Liver (tissue), 8 donors: ENCODE measurements at regions not wholly inside any gene's neighbourhood (a gene's known extent, or its start where the extent isn't known, plus 50 kb on each side); places are given as distances from the start of the nearest gene placed in this dataset.

Source experiments
- DNase-seq: peaks from one replicate; pipeline ENCODE4 v3.0.0-alpha.2; 2017; ENCODE audit warnings: low spot score
- H3K27ac ChIP-seq, 2 donors: one replicate each; pipeline ENCODE4 v1.7.0; 2013; ENCODE audit warnings: inconsistent platforms in 2 of 2, low read length in 2 of 2, control low read depth in 1 of 2, low read depth in 1 of 2, mild to moderate bottlenecking in 1 of 2
- H3K27me3 ChIP-seq, 4 donors: one replicate each; pipeline versions ENCODE4 v1.6.1 to v1.7.0; 2013; ENCODE audit warnings: low read length in 3 of 4, inconsistent platforms in 1 of 4, mild to moderate bottlenecking in 1 of 4, moderate library complexity in 1 of 4; ENCODE audit not compliant: control insufficient read depth in 4 of 4, insufficient read depth in 4 of 4
- H3K36me3 ChIP-seq, 4 donors: one replicate each; pipeline versions ENCODE4 v1.6.1 to v1.7.0; 2013; ENCODE audit warnings: low read length in 3 of 4, mild to moderate bottlenecking in 3 of 4, low read depth in 1 of 4, moderate library complexity in 1 of 4; ENCODE audit not compliant: control insufficient read depth in 4 of 4, insufficient read depth in 3 of 4
- H3K4me1 ChIP-seq, 4 donors: one replicate each; pipeline versions ENCODE4 v1.6.1 to v1.7.0; 2013; ENCODE audit warnings: low read length in 3 of 4, mild to moderate bottlenecking in 3 of 4, moderate library complexity in 1 of 4; ENCODE audit not compliant: control insufficient read depth in 4 of 4, insufficient read depth in 4 of 4
- H3K4me3 ChIP-seq, 3 donors: one replicate each; pipeline versions ENCODE4 v1.6.1 to v1.7.0; 2013; ENCODE audit warnings: low read length in 3 of 3, control low read depth in 1 of 3, low read depth in 1 of 3, mild to moderate bottlenecking in 1 of 3
- H3K9ac ChIP-seq, 2 donors: one replicate each; pipeline ENCODE4 v1.7.0; 2013; ENCODE audit warnings: low read length in 2 of 2, mild to moderate bottlenecking in 2 of 2, moderate library complexity in 2 of 2, control low read depth in 1 of 2, low read depth in 1 of 2
- H3K9me3 ChIP-seq, 4 donors: one replicate each; pipeline versions ENCODE4 v1.6.1 to v1.7.0; 2013; ENCODE audit warnings: low read length in 3 of 4; ENCODE audit not compliant: control insufficient read depth in 4 of 4
- EGR1 ChIP-seq, 2 donors: IDR thresholded peaks; 2 replicates each; pipeline ENCODE4 v1.6.1; 2016 to 2018; ENCODE audit warnings: antibody characterized with exemption in 2 of 2, low read depth in 2 of 2
- FOXA1 ChIP-seq: IDR thresholded peaks from 2 replicates; pipeline ENCODE4 v1.6.1; 2016; ENCODE audit warnings: antibody characterized with exemption
- FOXA2 ChIP-seq: IDR thresholded peaks from 2 replicates; pipeline ENCODE4 v1.6.1; 2016; ENCODE audit warnings: antibody characterized with exemption
- GABPA ChIP-seq, 2 donors: IDR thresholded peaks in 1 of 2; conservative IDR thresholded peaks in 1 of 2; 2 replicates each; pipeline ENCODE4 v1.6.1; 2016; ENCODE audit warnings: antibody characterized with exemption in 2 of 2, mild to moderate bottlenecking in 1 of 2, moderate library complexity in 1 of 2
- HNF4A ChIP-seq, 2 donors: conservative IDR thresholded peaks; 2 replicates each; pipeline ENCODE4 v1.6.1; 2016; ENCODE audit warnings: antibody characterized with exemption in 2 of 2, mild to moderate bottlenecking in 2 of 2
- HNF4G ChIP-seq: IDR thresholded peaks from 2 replicates; pipeline ENCODE4 v1.6.1; 2016; ENCODE audit warnings: antibody characterized with exemption
- JUND ChIP-seq, 2 donors: IDR thresholded peaks; 2 replicates each; pipeline ENCODE4 v1.6.1; 2016; ENCODE audit warnings: antibody characterized with exemption in 2 of 2
- MAX ChIP-seq: IDR thresholded peaks from 2 replicates; pipeline ENCODE4 v1.6.1; 2016; ENCODE audit warnings: antibody characterized with exemption
- NR2F2 ChIP-seq: IDR thresholded peaks from 2 replicates; pipeline ENCODE4 v1.6.1; 2016; ENCODE audit warnings: antibody characterized with exemption
- RAD21 ChIP-seq, 2 donors: IDR thresholded peaks; 2 replicates each; pipeline ENCODE4 v1.6.1; 2016; ENCODE audit warnings: antibody characterized with exemption in 2 of 2, mild to moderate bottlenecking in 2 of 2
- RXRA ChIP-seq, 2 donors: IDR thresholded peaks; 2 replicates each; pipeline ENCODE4 v1.6.1; 2017 to 2018; ENCODE audit warnings: antibody characterized with exemption in 2 of 2, mild to moderate bottlenecking in 1 of 2
- SP1 ChIP-seq: IDR thresholded peaks from 2 replicates; pipeline ENCODE4 v1.6.1; 2018; ENCODE audit warnings: antibody characterized with exemption, mild to moderate bottlenecking
- TAF1 ChIP-seq: conservative IDR thresholded peaks from 2 replicates; pipeline ENCODE4 v1.6.1; 2016; ENCODE audit warnings: antibody characterized with exemption, mild to moderate bottlenecking
- YY1 ChIP-seq: IDR thresholded peaks from 2 replicates; pipeline ENCODE4 v1.6.1; 2016; ENCODE audit warnings: antibody characterized with exemption, mild to moderate bottlenecking
- WGBS: extraction: QIAGEN DNeasy Blood & Tissue Kit; methylation state at CpG from one replicate; pipeline ENCODE4 v1.1.7; 2013; 5-methylcytosine and 5-hydroxymethylcytosine counted together
- TF ChIP-seq, protein P1 (sequence below): IDR thresholded peaks from 2 replicates; pipeline ENCODE4 v1.6.1; 2016; ENCODE audit warnings: antibody characterized with exemption
- TF ChIP-seq, protein P2 (sequence below): fragments of 150-350 bp; IDR thresholded peaks from 2 replicates; pipeline ENCODE4 v1.5.1; 2017; ENCODE audit warnings: improper control_type of control experiment, low read depth, low read length; ENCODE audit not compliant: missing input control
- donor health status: healthy.
- donor health status: healthy.
- donor health status: healthy.
- donor health status: healthy.
- donor health status: healthy.

DNA sequence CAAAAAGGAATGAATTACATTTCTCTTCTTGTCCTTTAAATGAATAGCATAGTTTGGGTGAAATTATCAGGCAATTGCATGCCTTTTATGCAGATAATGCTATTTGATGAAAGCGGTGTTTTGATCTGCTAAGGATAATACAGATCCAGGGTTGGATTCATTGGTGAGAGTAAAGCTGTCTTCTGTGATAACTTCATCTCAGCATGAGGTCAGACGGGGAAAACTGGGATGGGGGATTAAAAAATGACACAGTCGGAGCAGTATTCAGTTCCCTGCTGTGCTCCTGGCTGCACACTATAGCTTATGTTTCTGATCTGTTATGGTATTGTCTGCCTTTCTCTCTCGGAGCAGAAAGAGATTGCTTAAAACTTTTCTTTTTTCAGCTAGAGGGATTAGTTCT is 105.9 kb upstream of the TENM3 start:
- DNase-seq: no peak
- Histone ChIP-seq H3K27ac (no peak overlapping the region), H3K9me3 (no peaks in the 10 kb centered on the region), H3K9ac (no peak overlapping the region), H3K4me3 (no peak overlapping the region), H3K27me3 (peaks cover 2 to 10% (median 6%) of the 10 kb centered on the region in 4 donors), H3K36me3 (no peaks in the 10 kb centered on the region), H3K4me1 (peaks cover 2 to 4% (median 3%) of the 10 kb centered on the region in 4 donors)
- 52% methylated on average over 4 of the region's 4 CpGs for WGBS
- TF ChIP-seq FOXA2: no peak
- TF ChIP-seq TAF1: no peak
- no peak for TF ChIP-seq NR2F2
- TF ChIP-seq, protein P1, sequence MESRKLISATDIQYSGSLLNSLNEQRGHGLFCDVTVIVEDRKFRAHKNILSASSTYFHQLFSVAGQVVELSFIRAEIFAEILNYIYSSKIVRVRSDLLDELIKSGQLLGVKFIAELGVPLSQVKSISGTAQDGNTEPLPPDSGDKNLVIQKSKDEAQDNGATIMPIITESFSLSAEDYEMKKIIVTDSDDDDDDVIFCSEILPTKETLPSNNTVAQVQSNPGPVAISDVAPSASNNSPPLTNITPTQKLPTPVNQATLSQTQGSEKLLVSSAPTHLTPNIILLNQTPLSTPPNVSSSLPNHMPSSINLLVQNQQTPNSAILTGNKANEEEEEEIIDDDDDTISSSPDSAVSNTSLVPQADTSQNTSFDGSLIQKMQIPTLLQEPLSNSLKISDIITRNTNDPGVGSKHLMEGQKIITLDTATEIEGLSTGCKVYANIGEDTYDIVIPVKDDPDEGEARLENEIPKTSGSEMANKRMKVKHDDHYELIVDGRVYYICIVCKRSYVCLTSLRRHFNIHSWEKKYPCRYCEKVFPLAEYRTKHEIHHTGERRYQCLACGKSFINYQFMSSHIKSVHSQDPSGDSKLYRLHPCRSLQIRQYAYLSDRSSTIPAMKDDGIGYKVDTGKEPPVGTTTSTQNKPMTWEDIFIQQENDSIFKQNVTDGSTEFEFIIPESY: no peak
- TF ChIP-seq, protein P2, sequence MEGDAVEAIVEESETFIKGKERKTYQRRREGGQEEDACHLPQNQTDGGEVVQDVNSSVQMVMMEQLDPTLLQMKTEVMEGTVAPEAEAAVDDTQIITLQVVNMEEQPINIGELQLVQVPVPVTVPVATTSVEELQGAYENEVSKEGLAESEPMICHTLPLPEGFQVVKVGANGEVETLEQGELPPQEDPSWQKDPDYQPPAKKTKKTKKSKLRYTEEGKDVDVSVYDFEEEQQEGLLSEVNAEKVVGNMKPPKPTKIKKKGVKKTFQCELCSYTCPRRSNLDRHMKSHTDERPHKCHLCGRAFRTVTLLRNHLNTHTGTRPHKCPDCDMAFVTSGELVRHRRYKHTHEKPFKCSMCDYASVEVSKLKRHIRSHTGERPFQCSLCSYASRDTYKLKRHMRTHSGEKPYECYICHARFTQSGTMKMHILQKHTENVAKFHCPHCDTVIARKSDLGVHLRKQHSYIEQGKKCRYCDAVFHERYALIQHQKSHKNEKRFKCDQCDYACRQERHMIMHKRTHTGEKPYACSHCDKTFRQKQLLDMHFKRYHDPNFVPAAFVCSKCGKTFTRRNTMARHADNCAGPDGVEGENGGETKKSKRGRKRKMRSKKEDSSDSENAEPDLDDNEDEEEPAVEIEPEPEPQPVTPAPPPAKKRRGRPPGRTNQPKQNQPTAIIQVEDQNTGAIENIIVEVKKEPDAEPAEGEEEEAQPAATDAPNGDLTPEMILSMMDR: no peak
- no peak for TF ChIP-seq MAX
- TF ChIP-seq FOXA1: no peak
- no peak for TF ChIP-seq EGR1 (IDR thresholded peaks at IDR 0.05; ENCODE audit: low read depth in 2 of 2)
- no peak for TF ChIP-seq YY1
- TF ChIP-seq RXRA (IDR thresholded peaks at IDR 0.05): no peak
- no peak for TF ChIP-seq GABPA (IDR thresholded peaks at IDR 0.05 in 1 of 2, conservative IDR thresholded peaks at IDR 0.05 in 1 of 2)
- no peak for TF ChIP-seq RAD21 (IDR thresholded peaks at IDR 0.05)
- no peak for TF ChIP-seq HNF4G

DNA sequence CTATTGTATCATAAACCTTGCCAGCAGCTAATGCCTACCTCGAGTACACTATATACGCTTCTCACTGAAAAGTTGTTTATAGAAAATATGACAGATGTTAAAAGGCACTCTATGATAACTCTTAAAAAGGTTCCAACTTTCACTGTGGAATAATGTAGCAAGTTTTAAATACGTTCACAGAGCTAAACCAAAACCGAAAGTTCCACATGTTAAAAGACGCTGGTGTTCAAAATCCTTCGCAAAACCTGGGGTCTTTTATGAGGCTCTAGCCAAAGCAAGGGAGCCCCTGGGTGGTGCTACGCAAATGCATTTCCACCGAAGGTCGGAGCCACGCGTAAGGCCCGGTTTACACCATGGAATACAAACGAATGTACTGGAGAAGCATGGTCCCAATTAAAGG is 103.7 kb upstream of the TENM3 start:
- DNase-seq: no peak
- Histone ChIP-seq H3K27me3 (peaks cover 2 to 10% (median 6%) of the 10 kb centered on the region in 4 donors), H3K9ac (no peak overlapping the region), H3K27ac (no peak overlapping the region), H3K36me3 (no peaks in the 10 kb centered on the region), H3K4me1 (peaks cover 7 to 23% (median 20%) of the 10 kb centered on the region in 4 donors), H3K4me3 (peak overlapping the region in 2 of 3 donors; percentile 33 to 60), H3K9me3 (no peaks in the 10 kb centered on the region)
- no peak for TF ChIP-seq EGR1 (IDR thresholded peaks at IDR 0.05; ENCODE audit: low read depth in 2 of 2)
- TF ChIP-seq RAD21 (IDR thresholded peaks at IDR 0.05): no peak
- no peak for TF ChIP-seq FOXA1
- WGBS: 15% methylated on average over 13 of the region's 13 CpGs

DNA sequence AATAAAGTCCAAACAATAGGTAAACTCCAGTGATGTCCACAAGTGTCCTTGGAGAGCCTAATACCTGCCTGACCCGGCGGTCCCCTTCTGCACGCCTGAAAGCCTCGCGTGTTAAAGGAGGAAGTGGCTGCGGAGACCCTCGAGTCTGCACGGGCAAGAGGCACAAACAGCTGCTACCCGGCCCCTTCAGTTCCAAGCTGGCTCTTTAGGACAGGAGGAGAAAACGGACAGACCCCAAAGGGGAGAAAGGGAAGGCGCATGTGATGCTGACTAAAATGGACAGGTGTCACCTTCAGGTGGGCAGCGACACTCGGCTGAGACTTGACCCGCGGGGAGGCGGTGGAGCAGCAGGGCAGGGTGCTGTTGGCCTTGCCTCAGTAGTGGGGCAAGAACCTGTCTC is 102.7 kb upstream of the TENM3 start:
- peaks cover 2 to 15% (median 9%) of the 10 kb centered on the region in 4 donors for H3K27me3 ChIP-seq
- WGBS: 15% methylated on average over 16 of the region's 16 CpGs
- DNase-seq: no peak
- no peak overlapping the region for H3K9ac ChIP-seq
- peaks cover 11 to 30% (median 22%) of the 10 kb centered on the region in 4 donors for H3K4me1 ChIP-seq
- H3K36me3 ChIP-seq: no peaks in the 10 kb centered on the region
- no peak overlapping the region for H3K4me3 ChIP-seq
- no peaks in the 10 kb centered on the region for H3K9me3 ChIP-seq
- H3K27ac ChIP-seq: no peak overlapping the region
- TF ChIP-seq HNF4A (conservative IDR thresholded peaks at IDR 0.05) (no peak), HNF4G (no peak), FOXA2 (no peak), FOXA1 (no peak), MAX (no peak), JUND (IDR thresholded peaks at IDR 0.05) (no peak), SP1 (no peak), RAD21 (IDR thresholded peaks at IDR 0.05) (no peak), RXRA (IDR thresholded peaks at IDR 0.05) (no peak), EGR1 (IDR thresholded peaks at IDR 0.05; ENCODE audit: low read depth in 2 of 2) (no peak)
- TF ChIP-seq, protein P2: no peak
